Left hindlimb (tissue), 1 donor: ENCODE measurements at regions not wholly inside any gene's neighbourhood (a gene's known extent, or its start where the extent isn't known, plus 50 kb on each side); places are given as distances from the start of the nearest gene placed in this dataset.

ENCODE experiments used
- DNase-seq: peaks from one replicate; pipeline ENCODE4 v3.0.0-alpha.2; 2018

DNA sequence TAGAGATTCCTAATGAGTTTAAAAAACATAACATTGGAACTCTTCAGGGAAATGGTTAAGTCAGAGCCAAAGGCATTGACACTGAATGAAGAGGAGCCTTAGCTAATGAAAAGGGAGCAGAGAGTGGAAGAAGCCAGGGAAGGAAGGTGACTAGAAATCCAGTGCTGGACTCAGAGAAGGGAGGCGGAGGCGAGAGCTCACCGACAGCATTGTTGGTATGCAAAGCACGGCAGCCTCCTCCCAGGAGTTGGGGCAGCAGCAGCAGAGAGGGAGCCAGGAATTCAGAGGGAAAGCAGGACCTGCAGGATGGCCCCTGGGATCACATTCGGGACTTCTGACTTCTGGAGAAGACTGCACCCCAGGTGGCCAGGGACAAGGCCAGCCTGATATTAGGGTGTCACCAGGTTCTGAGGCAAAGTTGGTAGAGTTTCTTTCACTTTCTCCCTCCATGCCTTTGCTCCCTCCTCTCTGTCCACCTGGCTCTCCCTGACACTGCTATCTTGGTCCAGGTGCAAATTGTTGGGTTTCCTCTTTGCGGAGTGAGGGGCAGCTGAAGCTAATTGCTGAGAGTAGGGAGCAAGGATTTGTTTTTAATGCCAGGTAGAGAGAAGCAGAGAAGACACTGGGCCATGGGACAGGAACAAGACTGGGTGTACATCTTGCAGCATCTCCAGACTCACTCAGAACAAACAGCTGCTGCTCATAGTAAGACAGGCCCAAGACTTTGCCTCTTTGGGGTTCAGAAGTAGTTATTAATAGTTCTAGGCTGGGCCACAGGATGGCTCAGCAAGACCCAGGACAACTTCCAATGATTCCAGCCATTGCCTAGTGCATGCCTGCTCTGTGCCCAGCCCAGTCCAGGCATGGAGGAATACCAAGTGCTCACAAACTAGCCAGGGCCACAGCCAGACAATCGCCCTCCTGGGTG lies 157.9 kb downstream of the TLE3 start:
- DNase-seq, result no peak

GRCh38 chr15:69940441-69941300 lies 157.0 kb downstream of the TLE3 start:
- no peak for DNase-seq

GRCh38 chr15:69941301-69941605 lies 156.5 kb downstream of the TLE3 start:
- no peak for DNase-seq

GRCh38 chr15:69941706-69942495 lies 155.8 kb downstream of the TLE3 start:
- DNase-seq, result no peak

- no peak for DNase-seq
Measured at GRCh38 chr15:69943637-69944036, 154.1 kb downstream of the TLE3 start.

GRCh38 chr15:69945729-69946128 lies 152.0 kb downstream of the TLE3 start:
- no peak for DNase-seq

GRCh38 chr15:69946870-69947269 lies 150.8 kb downstream of the TLE3 start:
- no peak for DNase-seq

GRCh38 chr15:69947394-69947793 lies 150.3 kb downstream of the TLE3 start:
- DNase-seq, result no peak

GRCh38 chr15:69949485-69949884 lies 148.2 kb downstream of the TLE3 start:
- DNase-seq, result no peak

- no peak for DNase-seq
Measured at GRCh38 chr15:69951256-69951897, 146.3 kb downstream of the TLE3 start.

GRCh38 chr15:69951898-69952555 lies 145.7 kb downstream of the TLE3 start:
- no peak for DNase-seq

GRCh38 chr15:69953051-69953450 lies 144.7 kb downstream of the TLE3 start:
- DNase-seq, result no peak

DNA sequence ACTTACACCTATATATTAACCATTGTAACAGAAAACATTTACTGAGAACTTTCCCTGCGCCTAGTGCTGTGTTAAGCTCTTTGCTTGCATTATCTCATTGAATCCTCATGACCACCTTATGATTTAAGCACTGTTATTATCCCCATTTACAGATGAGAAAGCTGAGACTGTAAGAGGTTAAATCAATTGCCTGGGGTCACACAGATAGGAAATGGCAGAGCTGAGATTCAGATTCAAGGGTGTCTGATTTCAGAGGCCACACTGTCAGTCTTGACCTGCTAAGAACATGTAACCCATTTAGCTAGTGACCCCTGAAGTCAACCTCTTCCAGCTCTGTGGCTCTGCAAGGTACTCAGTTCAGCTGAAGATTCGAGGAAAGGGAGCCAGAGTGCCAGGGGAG lies 143.9 kb downstream of the TLE3 start:
- no peak for DNase-seq

GRCh38 chr15:69954666-69955065 lies 143.1 kb downstream of the TLE3 start:
- no peak for DNase-seq

DNA sequence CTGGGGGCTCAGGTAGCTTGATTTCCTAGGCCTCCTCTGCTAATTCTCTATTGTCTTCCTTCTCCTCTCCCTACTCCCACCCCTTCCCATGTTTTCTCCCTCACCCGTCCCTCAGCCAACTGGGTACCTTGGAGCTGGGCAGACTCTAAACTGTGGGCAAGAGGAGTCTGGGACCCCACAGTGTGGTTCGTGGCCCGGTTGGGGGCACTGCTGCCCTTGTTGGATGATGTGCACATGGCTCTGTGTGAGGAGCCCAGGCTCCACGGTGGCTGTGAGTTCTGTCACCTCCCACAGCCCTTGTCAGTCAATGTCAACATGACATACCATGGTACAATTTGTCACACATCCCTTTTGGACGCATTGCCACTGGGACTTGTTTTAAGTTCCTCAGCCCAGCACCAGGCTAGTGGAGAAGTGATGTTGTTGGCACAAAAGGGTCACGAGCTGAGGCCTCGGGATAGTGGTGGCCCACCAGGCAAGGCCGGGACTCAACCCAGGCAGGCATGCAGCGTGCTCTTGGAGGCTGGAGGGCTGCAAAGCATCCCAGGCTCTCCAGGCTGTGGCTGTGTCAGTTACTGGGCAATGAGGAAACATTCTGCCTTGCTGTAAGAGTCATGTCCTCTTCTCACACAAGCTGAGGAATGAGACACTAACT lies 142.3 kb downstream of the TLE3 start:
- no peak for DNase-seq

DNA sequence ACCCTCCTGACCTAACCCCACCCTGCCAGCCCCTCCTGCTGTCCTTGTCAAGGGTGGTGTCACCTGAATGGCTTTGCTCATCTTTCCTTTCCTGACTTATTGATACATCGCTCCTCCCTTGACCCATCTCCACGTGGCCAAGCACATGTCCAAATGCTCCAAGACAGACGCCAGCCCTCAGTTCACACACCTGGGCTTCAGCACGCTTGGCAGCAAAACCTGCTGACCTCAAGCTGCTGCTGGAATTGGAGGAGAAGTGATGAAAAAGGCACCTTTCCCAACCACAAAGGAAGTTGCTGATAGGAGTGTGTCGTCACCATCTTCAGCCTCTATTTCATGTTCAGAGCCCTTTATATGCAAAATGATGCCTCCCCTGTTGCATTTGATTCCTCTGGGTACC lies 141.3 kb downstream of the TLE3 start:
- DNase-seq, result no peak

DNA sequence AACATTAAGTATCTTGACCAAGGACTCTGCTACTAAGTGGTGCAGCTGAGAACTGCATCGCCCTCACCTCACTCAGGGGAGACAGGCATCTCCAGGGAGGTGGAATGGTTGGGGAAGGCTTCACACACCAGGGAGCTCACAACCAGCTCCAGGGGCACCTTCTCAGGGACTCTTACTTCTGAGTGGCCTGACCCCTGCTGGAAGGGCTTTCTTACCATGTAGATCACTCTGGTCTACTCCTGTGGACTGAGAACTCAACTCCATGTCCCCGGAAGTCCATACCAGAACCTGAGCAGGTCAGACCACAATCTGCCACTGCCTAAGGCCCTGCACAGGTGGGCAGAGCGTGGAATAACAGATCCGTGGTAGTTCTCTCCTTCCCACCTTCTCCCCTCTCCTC lies 140.5 kb downstream of the TLE3 start:
- no peak for DNase-seq

DNA sequence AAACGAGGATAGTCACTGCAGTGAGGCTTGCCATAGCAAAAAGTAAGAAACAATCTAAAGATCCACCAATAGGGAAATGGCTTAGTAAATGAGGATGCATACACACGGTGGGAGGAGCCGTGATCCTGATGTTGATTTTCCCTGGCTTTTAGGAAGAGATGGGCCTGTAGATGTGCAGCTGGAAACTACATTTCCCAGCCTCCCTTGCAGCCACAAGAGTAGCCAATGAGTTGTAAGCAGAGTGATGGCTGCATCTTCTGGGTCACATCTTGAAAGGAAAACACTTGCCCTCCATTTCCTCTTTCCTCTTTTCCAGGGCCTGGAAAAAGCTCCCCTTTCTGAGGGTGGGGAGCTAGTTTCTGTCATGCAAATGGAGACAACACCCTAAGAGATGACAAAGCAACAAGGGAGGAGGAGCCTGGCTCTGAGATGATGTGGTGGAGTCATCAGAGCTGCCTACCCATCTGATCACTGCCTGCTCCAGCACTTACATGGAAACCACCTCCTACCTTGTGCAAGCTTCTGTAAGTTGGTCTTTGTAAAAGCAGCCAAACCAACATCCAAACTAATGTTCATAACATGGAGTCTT lies 139.1 kb downstream of the TLE3 start:
- DNase-seq, result no peak

DNA sequence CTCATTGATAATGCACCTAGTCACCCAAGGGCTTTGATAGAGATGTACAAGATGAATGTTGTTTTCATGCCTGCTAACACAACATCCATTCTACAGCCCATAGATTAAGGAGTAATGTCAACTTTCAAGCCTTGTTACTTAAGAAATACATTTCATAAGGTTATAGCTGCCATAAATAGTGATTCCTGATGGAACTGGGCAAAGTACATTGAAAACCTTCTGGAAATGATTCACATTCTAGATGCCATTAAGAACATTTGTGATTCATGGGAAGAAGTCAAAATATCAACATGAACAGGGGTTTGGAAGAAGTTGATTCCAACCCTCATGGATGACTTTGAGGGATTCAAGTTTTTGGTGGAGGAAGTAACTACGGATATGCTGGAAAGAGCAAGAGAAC lies 135.2 kb downstream of the TLE3 start:
- DNase-seq, result no peak

GRCh38 chr15:69963385-69963784 lies 134.3 kb downstream of the TLE3 start:
- no peak for DNase-seq

DNA sequence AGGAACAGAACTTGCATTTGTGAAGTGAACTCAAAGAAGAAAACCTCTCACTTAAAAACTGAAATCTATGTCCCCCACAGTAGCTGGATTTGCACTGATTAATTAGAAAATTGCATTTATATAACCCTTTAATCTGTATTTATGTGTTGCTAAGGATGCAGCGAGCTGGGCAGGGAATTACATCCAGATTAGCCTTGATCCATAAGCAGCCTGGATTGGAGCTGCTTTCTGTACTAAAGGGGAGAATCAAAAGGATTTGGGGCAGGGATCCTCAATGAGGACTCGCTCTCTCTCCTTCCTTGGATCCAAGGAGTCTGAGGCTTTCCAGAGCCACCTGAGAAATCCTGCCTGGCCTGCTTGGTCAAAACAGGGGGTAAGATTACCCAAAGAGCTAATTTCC lies 125.9 kb downstream of the TLE3 start:
- DNase-seq, result no peak
